DMS153 treated with DMSO at 0.1 percent for 48 hours (cell line): ENCODE measurements at regions not wholly inside any gene's neighbourhood (a gene's known extent, or its start where the extent isn't known, plus 50 kb on each side); places are given as distances from the start of the nearest gene placed in this dataset.
A peak's percentile ranks its signal among the peaks of the same experiment; 100 is the strongest.

Experiments used
- DNase-seq: peaks from one replicate; lab custom pipeline; 2025; ENCODE audit not compliant: unreplicated experiment; lab: John Stamatoyannopoulos, UW

DNA sequence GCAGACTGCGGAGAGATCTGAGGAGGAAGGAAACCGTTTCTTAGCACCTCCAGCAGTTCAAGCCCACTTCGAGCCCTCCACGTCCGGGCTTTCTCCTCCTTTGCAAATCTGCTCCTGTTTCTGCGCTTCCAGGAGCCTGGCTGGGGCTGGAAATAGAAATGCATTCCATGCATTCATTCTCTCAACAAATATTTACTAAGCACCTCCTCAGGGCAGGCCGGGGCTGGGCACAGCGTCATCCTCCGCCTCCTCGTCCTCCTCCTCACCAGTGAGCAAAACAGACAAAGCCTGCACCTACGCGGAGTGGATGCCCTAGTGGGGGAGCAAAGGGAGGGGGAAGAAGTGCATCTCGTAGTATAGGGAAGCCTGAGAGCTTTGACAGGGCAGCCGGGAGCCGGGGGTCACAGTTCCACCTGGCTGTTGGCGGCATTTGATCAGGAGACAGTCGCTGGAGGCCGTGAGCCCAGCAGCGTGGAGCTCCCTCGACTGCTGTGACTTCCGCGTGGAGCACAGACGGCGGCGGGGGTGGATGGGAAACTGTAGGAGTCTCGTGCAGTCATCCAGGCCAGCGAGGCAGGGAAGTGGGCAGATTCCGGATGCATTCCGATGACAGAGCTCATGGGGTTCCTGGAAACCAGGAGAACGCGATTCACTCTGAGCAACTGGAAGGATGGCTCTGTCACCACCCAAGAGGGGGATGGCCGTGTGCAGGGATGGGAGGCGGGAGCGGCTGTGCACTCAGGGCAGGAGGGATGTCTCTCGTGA is 93.5 kb downstream of the SIK1 start:
- no peak for DNase-seq

DNA sequence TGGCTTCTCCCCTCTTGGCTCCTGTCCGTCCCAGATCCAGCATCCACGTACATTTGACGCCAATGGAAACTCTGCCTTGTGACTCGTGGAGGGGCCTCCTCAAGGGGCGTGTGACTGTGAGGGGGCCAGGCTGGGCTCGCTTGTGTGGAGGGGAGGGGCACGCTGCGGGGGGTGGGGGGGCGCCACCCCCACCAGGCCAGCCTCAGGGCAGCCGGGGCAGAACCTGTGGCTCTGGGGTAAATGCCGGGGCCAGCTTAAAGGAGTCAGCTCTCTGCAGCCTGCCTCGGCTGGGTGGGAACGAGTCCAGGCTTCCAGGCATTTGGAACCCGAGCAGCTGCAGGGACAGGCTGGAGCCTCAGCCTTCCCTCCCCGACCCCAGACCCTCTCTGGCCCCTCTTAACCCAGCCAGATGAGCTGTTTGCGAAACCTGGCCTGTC is 94.1 kb downstream of the SIK1 start:
- DNase-seq, result no peak

DNA sequence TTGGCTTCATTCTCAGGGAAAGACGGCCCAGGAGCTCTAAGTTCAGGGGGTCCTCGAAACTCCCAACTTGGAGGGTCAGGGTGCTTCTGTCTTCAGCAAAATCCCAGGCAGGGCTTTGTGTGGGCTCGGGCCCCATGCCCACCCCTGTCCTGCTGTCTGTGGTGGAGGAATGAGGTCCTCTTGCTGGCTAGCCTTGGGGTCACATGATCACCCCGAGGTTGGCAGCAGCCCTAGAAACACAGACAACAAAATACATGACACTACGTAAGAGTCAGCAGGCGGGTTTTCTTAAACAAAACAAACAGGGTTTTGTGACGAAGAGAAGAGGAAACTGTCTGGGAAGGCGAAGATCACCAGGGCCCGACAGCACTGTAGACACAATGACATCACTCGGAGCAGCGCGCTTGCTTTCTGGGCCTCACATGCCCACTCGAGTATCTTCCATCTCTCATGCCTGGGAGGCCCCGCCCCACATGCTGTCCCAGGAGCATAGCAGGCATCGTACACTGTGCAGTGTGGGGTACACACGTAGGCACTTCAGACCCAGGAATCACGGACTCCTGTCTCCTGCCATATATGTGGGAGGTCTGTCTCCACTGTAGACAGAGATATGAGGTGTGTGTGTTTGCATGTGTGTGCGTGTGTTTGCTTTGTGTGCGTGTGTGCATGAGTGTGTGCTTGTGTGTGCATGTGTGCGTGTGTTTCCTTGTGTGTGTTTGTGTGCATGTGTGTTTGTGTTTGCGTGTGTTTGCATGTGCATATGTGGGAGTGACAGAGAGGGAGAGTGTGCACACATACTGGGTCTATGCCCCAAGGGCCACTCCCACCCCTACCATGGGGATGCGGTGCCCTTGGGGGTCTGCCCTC is 94.7 kb downstream of the SIK1 start:
- DNase-seq, result peak; percentile 65

DNA sequence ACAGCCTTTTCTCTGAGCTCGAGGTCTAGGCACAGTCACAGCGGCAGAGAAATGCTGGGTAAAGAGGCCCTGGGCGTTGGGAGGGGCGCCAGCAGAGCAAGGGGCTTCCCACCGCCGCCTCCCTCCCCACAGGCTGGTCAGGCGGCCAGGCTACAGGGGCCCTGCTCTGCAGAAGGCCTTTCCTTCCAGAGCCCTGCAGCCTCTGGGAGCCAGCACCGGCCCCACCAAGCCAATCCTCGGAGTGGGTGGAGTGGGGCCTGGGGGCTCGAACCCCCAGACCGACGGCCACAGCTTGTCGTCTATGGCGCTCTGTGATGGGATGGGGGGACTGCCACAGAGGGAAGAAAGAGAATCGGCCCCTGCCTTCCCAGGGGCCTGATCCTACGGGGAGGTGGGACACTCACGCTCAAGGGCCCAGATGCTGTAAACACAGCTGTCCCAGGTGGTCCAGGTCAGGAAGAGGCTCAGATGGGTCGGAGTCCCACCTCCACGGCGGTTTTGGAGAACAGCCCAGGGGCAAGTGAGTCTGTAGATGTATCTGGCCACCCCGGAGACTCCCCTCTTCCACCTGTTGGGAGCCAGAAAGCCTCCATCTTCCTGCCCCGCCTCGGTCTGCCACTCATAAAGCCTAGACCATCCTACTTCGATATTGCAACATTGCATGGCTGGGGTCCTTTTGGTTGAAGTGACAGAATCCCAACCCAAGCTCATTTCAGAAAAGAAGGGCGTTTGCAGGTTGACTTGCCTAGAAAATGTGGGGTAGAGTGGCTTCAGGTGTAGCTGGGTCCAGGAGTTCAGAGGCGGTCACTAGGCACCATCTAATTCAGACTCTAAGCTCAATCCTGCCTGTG is 95.6 kb downstream of the SIK1 start:
- no peak for DNase-seq

DNA sequence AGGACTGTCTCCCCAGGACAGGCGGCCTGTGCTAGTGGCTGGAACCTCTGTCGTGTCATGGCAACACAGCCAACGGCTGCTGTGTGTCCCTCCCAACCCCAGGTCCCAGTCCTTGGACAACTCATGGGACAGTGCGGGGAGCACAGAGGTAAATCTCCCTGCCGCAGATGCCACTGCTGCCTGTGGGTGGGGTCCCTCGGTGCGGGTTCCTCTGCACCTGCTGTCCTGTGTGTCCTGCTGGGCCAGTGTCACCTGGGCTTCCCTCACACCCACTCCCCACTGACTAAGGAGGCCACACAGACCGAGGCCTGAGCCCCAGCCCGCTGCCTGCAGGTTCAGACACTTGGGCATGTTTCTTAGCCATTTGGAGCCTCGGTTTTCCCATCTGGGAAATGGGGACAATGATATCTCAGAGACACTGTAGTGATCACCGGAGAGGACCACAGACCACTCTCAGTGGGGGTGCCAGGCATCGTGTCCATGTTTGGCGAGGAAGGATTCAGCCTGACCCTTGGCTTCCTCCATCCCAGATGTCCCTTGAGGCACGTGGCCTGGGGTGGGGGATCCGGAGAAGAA is 96.5 kb downstream of the SIK1 start:
- no peak for DNase-seq

DNA sequence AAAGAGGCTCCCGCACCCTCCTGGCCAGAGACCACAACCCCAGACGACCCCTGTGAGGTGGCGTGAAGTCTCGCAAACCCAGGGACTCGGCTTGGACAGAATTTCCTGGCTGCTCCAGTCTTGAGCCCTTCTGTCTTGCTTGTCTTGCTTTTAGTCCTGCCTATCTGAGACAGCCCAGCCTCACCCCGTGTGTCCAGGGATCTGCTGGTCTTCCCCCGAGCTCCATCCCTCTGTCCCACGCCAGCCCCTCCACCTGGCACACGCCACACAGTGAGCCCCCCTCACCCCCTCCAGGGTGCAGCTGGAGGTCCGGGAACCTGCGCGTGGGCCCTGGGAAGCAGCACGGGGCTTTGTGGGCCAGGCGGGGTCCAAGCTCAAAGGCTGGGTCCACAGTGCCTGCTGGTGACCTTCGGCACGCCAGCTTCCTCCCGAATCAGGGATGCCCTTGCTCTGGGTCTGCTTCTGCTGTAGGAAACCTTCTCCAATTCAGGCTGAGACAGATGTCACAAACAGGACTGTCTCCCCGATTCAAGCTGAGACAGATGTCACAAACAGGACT is 97.1 kb downstream of the SIK1 start:
- no peak for DNase-seq

DNA sequence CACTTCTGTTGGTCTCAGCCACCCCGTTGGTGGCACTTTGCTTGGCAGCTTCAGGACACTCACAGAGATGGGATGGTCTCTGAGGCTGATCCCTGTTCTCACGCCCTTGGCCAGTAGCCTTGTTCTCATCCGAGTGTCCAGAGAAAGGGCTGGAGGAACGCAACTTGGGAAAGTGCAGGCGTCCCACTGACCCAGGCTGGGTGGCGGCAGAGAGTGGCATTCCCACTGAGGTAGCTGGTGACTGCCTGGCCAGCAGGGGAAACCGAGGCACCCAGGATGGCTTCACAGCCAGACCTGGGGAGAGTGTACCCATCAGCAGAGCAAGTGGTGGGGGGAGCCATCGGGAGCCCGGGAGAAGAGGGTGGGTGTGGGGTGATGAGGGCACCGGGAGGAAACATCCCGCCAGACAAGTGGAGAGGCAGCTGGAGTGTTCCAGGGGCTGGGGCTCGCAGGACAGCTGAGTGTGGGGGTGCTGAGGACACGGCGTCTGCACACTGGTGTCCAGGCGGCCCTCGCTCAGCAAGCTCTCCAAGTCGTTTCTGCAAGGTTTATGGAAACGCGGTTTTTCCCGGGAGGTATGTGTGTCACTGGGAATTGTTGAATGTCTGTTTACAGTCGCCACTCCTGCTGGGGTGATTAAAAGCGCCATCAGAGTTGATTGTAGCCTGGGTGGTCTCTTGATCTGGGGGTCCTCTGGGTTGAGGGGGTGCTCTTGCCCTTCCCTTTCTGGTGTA is 97.8 kb downstream of the SIK1 start:
- DNase-seq, result no peak

DNA sequence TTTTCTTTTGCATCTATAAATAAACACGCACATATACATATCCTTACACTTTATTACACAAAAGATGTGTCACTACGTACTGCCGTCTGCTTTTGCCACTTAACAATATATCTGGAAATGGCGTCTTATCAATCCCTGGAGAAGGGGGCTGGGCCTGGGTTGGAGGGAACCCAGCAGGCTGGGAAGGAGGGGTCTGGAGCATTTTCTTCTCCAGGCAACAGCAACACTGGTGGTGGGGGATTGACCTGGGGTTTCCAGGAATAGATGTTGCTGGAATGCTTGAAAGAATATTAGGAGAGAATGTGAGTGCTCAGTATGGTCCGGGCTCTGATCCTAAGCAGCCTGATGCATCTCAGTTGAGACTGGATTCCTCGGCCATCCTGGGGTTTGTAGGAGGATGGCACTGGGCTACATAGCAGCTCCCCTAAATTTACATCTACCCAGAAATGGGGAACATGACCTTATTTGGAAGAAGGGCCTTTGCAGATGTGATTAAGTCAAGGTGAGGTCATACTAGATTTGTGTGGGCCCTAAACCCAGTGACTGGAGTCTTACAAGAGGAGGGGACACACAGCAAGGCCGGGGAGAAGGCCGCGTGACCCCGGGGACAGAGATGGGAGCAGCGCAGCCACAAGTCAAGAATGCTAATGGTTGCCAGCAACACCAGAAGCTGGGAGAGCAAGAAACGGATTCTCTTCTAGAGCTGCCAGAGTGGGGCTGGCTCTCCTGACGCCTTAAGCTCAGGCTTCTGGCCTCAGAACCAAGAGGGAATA is 98.6 kb downstream of the SIK1 start:
- no peak for DNase-seq

DNA sequence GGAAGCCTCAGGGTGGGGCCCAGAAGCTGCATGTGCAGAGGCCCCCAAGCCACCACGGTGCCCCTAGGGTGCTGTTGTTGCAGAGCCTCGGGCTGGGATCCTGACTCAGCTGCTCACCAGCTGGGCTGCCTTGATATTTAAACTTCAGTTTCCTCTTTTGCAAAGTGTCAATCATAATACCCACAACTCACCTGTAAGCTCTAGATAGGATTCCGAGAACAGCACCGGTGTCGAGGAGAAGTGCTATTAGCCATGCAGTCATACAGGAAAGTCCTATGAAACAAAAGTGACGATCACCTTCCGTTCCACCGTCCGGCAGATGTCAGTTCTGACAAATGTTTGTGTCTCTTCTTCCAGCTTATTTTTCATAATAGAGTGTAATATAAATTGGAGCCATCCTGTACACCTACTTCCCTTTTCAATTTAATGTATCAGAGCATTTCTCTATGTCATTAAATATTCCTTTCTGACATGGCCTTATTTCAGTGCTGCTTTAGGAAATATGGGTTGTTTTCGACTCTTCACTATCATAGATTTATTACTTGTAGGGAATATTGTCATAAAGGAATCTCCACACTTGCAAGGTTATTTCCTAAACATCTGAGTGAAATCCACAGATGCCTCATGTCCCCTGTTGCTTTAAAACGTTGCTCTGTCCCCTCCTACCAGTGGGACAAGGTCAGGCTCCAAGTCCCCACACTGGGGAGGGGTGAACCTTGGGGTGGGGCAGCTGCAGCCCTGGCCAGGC is 100.8 kb downstream of the SIK1 start:
- no peak for DNase-seq

DNA sequence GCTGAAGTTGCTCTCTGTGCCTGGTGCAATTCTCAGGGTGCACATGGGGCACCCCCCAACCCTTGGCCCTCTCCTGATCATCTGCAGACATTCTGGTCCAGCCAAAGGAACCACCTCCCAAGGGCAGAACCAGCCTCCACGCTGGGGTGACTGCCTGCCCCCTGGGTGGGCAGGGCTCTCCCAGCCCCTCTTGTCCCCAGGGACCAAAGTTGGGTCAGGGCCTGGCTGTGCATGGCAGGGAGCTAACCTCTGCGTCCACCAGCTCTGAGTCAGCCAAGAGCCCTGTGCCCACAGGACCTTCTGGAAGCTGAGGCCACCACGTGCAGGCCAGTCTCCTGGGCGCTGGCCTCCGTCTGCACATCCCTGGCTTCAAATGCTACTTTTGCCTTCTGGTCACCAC is 101.9 kb downstream of the SIK1 start:
- DNase-seq, result no peak

DNA sequence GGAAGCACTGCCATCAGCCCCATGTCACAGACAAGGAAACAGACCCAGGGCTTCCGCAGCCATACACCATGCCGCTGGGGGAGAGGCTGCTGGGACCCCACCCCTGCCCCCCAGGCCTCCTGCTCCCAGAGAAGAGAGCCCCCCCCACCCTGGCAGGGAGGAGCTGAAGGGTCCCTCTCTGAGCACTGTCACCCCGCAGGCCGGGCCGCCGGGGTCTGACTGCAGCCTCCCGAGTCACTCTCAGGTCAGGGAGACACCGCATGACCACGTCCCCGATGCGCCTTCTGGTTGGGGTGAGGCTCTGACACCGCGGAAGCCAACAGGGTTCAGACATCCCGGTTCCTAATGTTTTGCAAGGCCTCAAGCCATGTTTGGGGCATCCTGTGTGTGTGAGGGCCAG is 102.3 kb downstream of the SIK1 start:
- no peak for DNase-seq

DNA sequence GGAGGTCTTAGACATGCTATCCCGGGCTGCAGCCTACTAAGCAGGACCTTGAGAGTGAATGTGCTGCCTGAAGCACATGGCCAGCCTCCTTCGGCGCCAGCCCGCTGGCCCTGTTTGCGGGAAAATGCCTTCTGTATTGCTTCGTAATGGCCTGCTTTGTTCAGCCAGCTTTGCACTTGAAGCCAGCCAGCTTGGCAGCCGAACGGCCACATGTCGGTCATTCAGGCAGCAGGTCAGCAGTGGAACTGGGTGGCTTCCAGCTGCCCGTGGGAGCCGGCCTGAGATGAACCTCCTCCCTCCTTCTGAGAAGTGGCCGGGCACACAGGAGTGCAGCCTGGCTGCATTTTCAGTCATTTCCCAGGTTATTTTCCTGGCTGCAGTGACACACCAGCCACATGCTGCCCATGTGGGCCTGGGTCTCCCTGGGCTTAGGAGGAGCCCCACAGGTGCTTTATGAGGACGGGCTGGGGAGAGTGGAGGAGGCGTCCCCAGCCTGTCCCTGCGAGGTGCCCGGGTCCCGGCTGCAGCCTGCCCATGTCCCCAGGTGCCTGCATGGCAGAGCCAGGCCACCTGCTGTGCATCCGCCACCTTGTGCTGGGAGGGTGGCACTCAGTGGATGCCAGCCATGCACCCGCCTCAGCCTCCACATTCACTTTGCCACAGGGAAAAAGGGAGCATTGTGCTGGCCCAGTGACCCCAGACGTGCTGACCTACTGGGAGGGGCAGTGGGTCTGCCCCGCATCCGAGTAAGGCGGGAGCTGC is 103.5 kb downstream of the SIK1 start:
- no peak for DNase-seq

DNA sequence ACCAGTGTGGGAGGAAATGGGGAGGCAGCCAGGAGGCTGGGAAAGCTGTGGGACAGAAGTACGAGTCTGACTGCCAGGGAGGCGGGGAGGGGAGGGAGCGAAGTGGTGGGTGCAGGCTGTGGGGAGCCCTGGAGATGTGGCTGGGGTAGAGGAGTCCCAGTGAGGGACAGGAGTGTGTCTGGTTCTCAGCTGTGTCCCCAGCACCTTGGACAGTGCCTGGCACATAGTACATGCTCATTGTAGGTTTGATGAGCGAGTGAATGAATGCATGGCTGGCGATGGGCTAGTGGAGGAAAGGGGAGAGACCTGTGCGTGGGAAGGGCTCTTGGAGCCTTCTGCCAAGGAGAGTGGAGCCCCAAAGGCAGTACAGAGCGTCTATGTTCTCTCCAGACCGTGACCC is 104.1 kb downstream of the SIK1 start:
- DNase-seq, result no peak

DNA sequence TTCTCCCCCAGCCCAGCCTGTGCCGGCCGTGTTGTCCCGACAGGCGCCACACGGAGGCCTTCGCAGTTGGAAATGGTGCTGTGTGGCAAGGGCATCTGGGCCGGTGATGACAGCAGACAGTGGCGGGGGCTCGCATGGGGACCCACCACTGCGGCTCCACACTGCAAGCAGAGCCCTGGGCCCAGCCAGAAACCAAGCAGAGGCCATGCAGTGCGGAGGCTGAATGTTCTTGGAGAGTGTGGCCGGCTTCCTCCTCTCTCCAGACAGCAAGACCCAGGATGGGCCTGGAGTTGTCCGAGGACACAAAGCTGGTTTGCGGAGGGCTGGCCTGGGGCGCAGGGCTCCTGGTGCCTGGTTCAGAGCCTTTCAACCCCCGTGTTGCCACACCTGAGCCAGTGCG is 104.6 kb downstream of the SIK1 start:
- DNase-seq, result no peak

DNA sequence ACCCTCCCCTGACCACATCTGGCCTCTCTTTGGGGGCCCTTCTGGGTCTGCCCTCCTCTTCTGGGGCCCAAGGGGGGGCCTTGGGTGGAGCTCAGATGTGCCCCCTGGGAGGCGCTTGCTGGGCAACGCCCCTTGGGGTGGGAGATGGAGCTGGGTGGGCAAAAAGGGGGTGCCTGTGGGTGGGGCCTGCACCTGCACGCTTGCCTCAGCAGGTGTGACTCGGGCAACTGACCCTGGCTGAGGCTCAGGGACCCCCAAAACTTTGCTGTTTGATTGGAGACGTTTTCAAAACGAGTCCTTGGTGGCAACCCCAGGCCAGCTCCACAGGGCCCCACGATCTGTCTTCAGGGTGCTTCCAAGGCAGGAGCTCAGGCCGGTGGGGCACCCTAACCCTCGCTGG is 105.3 kb downstream of the SIK1 start:
- DNase-seq, result no peak

DNA sequence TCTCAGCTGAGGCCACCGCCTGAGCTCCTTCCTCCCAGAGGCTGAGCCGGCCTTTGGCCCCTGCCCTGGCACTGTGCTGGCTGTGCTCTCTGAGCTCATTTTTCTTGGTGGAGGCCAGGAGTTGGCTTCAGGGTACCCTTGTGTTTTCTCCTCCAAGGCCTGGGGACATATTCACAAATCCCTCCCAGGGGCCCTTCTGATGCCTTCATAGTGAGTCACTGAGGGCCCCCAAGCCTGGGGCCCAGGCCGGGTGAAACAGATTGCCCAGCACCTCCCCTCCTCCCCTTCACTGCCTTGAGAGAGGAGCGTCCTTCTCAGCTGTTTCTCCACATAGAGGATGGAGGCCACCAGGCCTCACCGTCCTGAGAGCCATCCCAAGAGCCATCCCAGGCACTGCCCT is 105.8 kb downstream of the SIK1 start:
- DNase-seq, result no peak

DNA sequence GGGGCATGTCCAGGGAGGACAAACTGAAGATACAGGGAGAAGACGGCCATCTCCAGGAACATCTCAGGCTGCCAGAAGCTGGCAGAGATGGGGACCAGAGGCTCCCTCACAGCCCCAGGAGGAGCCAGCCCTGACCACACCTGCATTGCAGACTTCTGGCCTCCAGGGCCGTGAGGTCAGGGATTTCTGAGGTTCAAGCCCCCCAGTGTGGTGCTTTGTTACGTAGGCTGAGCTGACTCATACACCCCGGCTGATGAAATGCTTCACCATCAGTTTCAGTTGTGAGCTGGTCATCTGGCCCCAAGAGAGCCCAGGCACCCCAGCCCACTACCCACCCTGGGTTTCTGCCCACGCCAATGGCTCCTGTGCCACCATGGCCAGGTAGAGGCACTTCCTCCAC is 106.4 kb downstream of the SIK1 start:
- no peak for DNase-seq
